K562 (cell line): ENCODE measurements at regions not wholly inside any gene's neighbourhood (a gene's known extent, or its start where the extent isn't known, plus 50 kb on each side); places are given as distances from the start of the nearest gene placed in this dataset.

ENCODE experiments used
- ATAC-seq: fragments of 200-7000 bp; cut with Tn5 transposase; 3 replicates; pipeline ENCODE4 v1.9.1; 2020; ENCODE audit warnings: moderate library complexity
- BruUV-seq: library from RNA; stranded (reverse); fragments of 400-500 nt; replicated peaks from 2 replicates; lab custom pipeline; 2021; lab: Mats Ljungman, UMichigan
- CTCF ChIA-PET: fragments of 300-600 bp; formaldehyde crosslinking; extraction: SDS; loops from one replicate; lab custom pipeline; 2021; ENCODE audit warnings: low intra/inter-chr PET ratio; lab: Yijun Ruan, JAX
- POLR2A ChIA-PET: fragments of 300-600, 350-650 bp; sonication (Branson Sonifier 250); formaldehyde crosslinking; extraction: SDS; loops from one replicate; lab custom pipeline; 2021; ENCODE audit warnings: antibody characterized with exemption, inconsistent platforms; lab: Yijun Ruan, JAX
- DNase-seq, 4 experiments: peaks; one replicate each; pipeline versions ENCODE4 v3.0.0 to v3.0.0-alpha.2; 2011 to 2018; ENCODE audit warnings: low spot score in 3 of 4, mixed read lengths in 3 of 4; ENCODE audit errors: extremely low read depth in 1 of 4
- FAIRE-seq: peaks from 2 replicates; lab custom pipeline; 2011; peaks lifted over from hg19 to GRCh38; lab: Jason Lieb, UNC
- H2AFZ ChIP-seq: 2 replicates; pipeline ENCODE4 v1.6.0; 2011; ENCODE audit warnings: low read depth, low read length, control low read depth, inconsistent platforms
- H3K27ac ChIP-seq: fragments of 200-600 bp; 3 replicates; pipeline ENCODE4 v1.8.0; 2011; ENCODE audit warnings: low read depth, mild to moderate bottlenecking, control low read depth, inconsistent platforms, low read length, moderate library complexity, mixed read lengths; ENCODE audit errors: extremely low read depth
- H3K27me3 ChIP-seq, 2 experiments: fragments of 300-600 bp in 1 of 2; 2 replicates in 1 of 2; 3 replicates in 1 of 2; pipeline versions ENCODE4 v1.6.0 to v1.8.0; 2011; ENCODE audit warnings: inconsistent platforms in 2 of 2, low read length in 2 of 2, mild to moderate bottlenecking in 1 of 2, mixed read lengths in 1 of 2, moderate library complexity in 1 of 2; ENCODE audit not compliant: control insufficient read depth in 2 of 2, insufficient read depth in 2 of 2
- H3K36me3 ChIP-seq: fragments of 300-600 bp; 3 replicates; pipeline ENCODE4 v1.8.0; 2011; ENCODE audit warnings: mild to moderate bottlenecking, low read length, inconsistent platforms; ENCODE audit not compliant: control insufficient read depth, insufficient read depth
- H3K4me1 ChIP-seq, 2 experiments: fragments of 200-600 bp in 1 of 2; replicated peaks in 1 of 2; 2 replicates in 1 of 2; 3 replicates in 1 of 2; pipeline versions ENCODE4 v1.5.1 to v1.8.0; 2011; ENCODE audit warnings: inconsistent platforms in 2 of 2, low read length in 2 of 2, mild to moderate bottlenecking in 1 of 2, mixed read lengths in 1 of 2, moderate library complexity in 1 of 2; ENCODE audit not compliant: control insufficient read depth in 2 of 2, insufficient read depth in 2 of 2
- H3K4me2 ChIP-seq: 2 replicates; pipeline ENCODE4 v1.6.1; 2011; ENCODE audit warnings: low read length, control low read depth, inconsistent platforms, mixed read lengths; ENCODE audit not compliant: insufficient read depth
- H3K4me3 ChIP-seq: fragments of 200-600 bp; sonication (generic), shearing (Covaris generic); 2 replicates; pipeline ENCODE4 v1.5.1; 2016; ENCODE audit warnings: control low read depth, inconsistent platforms
- H3K79me2 ChIP-seq: fragments of 200-600 bp; 3 replicates; pipeline ENCODE4 v1.8.0; 2011; ENCODE audit warnings: low read length, inconsistent platforms; ENCODE audit not compliant: control insufficient read depth, insufficient read depth
- H3K9ac ChIP-seq, 2 experiments: 2 replicates each; pipeline versions ENCODE4 v1.6.0 to v1.6.1; 2011; ENCODE audit warnings: low read depth in 2 of 2, low read length in 2 of 2, control low read depth in 1 of 2, inconsistent platforms in 1 of 2, mild to moderate bottlenecking in 1 of 2, mixed read lengths in 1 of 2; ENCODE audit not compliant: insufficient read depth in 1 of 2
- H3K9me1 ChIP-seq: one replicate; pipeline ENCODE4 v1.6.0; 2011; ENCODE audit warnings: inconsistent platforms, mild to moderate bottlenecking, low read length, moderate library complexity; ENCODE audit not compliant: control insufficient read depth, insufficient read depth
- H3K9me3 ChIP-seq: replicated peaks from 2 replicates; pipeline ENCODE4 v1.5.1; 2011; ENCODE audit warnings: low read depth, low read length, inconsistent platforms; ENCODE audit not compliant: control insufficient read depth, insufficient read depth
- H4K20me1 ChIP-seq: replicated peaks from 2 replicates; pipeline ENCODE4 v1.6.1; 2011; ENCODE audit warnings: low read length, inconsistent platforms, mixed read lengths; ENCODE audit not compliant: control insufficient read depth, insufficient read depth
- ASH1L ChIP-seq: fragments of 450-650 bp; IDR thresholded peaks from 2 replicates; pipeline ENCODE4 v1.6.1; 2018; ENCODE audit warnings: borderline replicate concordance, mild to moderate bottlenecking, low read depth; ENCODE audit not compliant: partially characterized antibody
- CHAMP1 ChIP-seq: fragments of 450-650 bp; IDR thresholded peaks from 2 replicates; pipeline ENCODE4 v1.6.1; 2016; ENCODE audit warnings: mild to moderate bottlenecking
- HOMEZ ChIP-seq: fragments of 250-450 bp; sonication (Bioruptor Pico); IDR thresholded peaks from 2 replicates; pipeline ENCODE4 v1.4.0; 2020; ENCODE audit warnings: mild to moderate bottlenecking, moderate library complexity
- POLR3A ChIP-seq: IDR thresholded peaks from 2 replicates; pipeline ENCODE4 v1.6.1; 2011; ENCODE audit warnings: borderline replicate concordance, mild to moderate bottlenecking, moderate library complexity; ENCODE audit not compliant: insufficient read length, insufficient read depth; ENCODE audit errors: extremely low read depth
- ZFP1 ChIP-seq: fragments of 450-650 bp; formaldehyde crosslinking; IDR thresholded peaks from 2 replicates; pipeline ENCODE4 v1.4.0; 2020; ENCODE audit warnings: mild to moderate bottlenecking, mixed read lengths
- ZNF507 ChIP-seq: conservative IDR thresholded peaks from 2 replicates; pipeline ENCODE4 v1.6.1; 2017; ENCODE audit warnings: missing genetic modification characterization, missing compliant biosample characterization
- WGBS: fragments of 100-300 bp; shearing (Covaris generic); methylation state at CpG from one replicate; pipeline ENCODE4 v1.1.6; 2016; ENCODE audit warnings: low coverage, mixed read lengths; ENCODE audit not compliant: insufficient coverage; ENCODE audit errors: missing lambda C conversion rate; 5-methylcytosine and 5-hydroxymethylcytosine counted together
- in situ Hi-C: fragments of 300-500 bp; cut with MboI; formaldehyde crosslinking; loops from 4 replicates; pipeline ENCODE4 v1.15.0; 2018; ENCODE audit warnings: inconsistent platforms, mixed read lengths
- intact Hi-C: fragments of 100-400 bp; cut with micrococcal nuclease; formaldehyde crosslinking; loops from 2 replicates; pipeline ENCODE4 v1.14.2; 2022

- POLR2A ChIA-PET, result no interaction called here
- Histone ChIP-seq H3K36me3 (no peaks in the 10 kb centered on the region), H3K79me2 (no peaks in the 10 kb centered on the region), H3K9me1 (no peaks in the 10 kb centered on the region), H2AFZ (no peak overlapping the region)
- no peak for DNase-seq
- TF ChIP-seq HOMEZ (CRISPR knock-in tag), result no peak
- TF ChIP-seq CHAMP1, result no peak
- TF ChIP-seq POLR3A, result no peak
- no peak for TF ChIP-seq ASH1L
- TF ChIP-seq ZNF507 (tag), result no peak
- TF ChIP-seq ZFP1 (CRISPR knock-in tag), result no peak
- TF ChIP-seq, all 486 proteins: peak for 0
- no TSS peak for BruUV-seq
- no peaks in the 10 kb centered on the region for H3K4me1 ChIP-seq
- H3K27ac ChIP-seq, result no peak overlapping the region
- no peak for FAIRE-seq
- H3K9ac ChIP-seq, result no peak overlapping the region
- no peak overlapping the region for H3K4me3 ChIP-seq
- in situ Hi-C loops, result no loop called here
- no peak overlapping the region for H3K4me2 ChIP-seq
- no peaks in the 10 kb centered on the region for H3K27me3 ChIP-seq
- WGBS, result 0% methylated on average over 3 of the region's 3 CpGs
- no peaks in the 10 kb centered on the region for H4K20me1 ChIP-seq
- CTCF ChIA-PET, result no interaction called here
- no peaks in the 10 kb centered on the region for H3K9me3 ChIP-seq
- intact Hi-C loops, result no loop called here
- ATAC-seq, result no peak
Observed at GRCh38 chr16:52247737-52248136, 299.2 kb downstream of the TOX3 start.
